ENCODE measurements at regions not wholly inside any gene's neighbourhood (a gene's known extent, or its start where the extent isn't known, plus 50 kb on each side); places are given as distances from the start of the nearest gene placed in this dataset.

DNA sequence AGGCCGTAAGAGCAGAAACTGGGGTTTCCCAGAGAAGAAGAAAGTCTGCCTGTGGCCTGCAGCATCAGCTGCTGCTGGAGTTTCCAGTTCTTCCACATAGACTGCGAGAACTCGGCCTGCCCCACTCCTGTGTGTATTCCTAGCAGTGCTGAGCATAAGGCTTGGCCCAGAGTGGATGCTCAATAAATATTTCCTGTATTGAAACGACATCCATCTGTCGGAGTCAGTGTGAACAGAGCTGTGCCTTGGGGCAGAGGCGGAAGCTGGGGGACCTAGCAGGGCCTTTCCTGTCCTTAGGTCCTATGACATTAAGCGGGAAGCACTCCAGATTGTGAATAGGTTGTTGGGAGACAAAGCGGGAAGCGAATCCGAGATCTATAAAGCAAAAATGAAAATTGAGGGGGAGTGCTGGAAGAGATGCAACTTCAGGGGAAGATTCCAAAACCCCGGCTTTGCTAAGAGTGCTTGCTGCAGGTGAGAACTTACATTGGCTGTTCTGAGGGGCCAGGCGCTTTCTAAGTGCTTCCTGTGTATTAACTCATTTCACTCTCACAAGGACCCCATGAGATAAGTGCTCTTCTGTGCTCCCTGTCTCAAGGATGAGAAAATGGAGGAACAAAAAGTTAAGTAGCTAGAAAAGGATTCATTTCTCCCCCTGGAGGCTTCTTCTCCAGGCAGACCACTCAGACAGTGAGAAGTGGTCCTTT is 76.1 kb upstream of the CXCL14 start:
- Histone ChIP-seq H3K4me3 (ENCODE audit: low read length in 3 of 3) (no peak overlapping the region), H3K27ac (ENCODE audit: low read depth in 2 of 2, low read length in 2 of 2) (no peak overlapping the region), H3K27me3 (ENCODE audit: control insufficient read depth, insufficient read depth, low read length) (no peaks in the 10 kb centered on the region), H3K9me3 (ENCODE audit: control insufficient read depth in 2 of 3, insufficient read depth in 1 of 3, low read length in 3 of 3) (no peaks in the 10 kb centered on the region), H3K36me3 (ENCODE audit: control insufficient read depth in 2 of 3, insufficient read depth in 3 of 3, low read length in 3 of 3) (no peaks in the 10 kb centered on the region), H3K4me1 (ENCODE audit: control insufficient read depth in 2 of 3, insufficient read depth in 2 of 3, low read depth in 1 of 3, low read length in 3 of 3) (peaks cover 0 to 20% (median 12%) of the 10 kb centered on the region in 3 donors), H3K9ac (ENCODE audit: low read length in 3 of 3) (no peak overlapping the region)
- FAIRE-seq (no peak), DNase-seq (peak in 1 of 5 donors; percentile 9)
- intact Hi-C loops (cut with DNase I), result no loop called here
- TF ChIP-seq, protein P1, sequence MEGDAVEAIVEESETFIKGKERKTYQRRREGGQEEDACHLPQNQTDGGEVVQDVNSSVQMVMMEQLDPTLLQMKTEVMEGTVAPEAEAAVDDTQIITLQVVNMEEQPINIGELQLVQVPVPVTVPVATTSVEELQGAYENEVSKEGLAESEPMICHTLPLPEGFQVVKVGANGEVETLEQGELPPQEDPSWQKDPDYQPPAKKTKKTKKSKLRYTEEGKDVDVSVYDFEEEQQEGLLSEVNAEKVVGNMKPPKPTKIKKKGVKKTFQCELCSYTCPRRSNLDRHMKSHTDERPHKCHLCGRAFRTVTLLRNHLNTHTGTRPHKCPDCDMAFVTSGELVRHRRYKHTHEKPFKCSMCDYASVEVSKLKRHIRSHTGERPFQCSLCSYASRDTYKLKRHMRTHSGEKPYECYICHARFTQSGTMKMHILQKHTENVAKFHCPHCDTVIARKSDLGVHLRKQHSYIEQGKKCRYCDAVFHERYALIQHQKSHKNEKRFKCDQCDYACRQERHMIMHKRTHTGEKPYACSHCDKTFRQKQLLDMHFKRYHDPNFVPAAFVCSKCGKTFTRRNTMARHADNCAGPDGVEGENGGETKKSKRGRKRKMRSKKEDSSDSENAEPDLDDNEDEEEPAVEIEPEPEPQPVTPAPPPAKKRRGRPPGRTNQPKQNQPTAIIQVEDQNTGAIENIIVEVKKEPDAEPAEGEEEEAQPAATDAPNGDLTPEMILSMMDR (IDR thresholded peaks at IDR 0.05; ENCODE audit: borderline replicate concordance, extremely low read depth, insufficient read depth), result no peak

DNA sequence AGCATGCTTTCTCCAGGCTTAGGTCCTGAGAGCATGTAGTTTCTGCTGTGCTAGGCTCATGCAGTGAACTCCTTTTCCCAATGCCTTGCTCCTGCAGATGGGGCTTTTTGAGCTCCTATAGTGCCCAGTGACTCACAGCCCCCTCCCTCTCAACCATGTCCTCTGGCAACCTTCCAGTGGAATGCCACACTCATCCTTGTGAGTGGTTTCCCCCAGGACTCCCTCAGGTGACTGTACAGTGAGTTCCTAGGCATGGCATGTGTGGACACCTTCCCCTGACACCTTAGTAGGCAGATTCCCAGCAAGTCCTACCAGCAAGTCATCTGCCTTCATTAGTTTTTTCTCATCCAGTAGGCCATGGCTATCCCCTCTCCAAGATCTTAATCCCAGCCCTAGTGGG is 72.4 kb upstream of the CXCL14 start:
- Histone ChIP-seq H3K9me3 (ENCODE audit: control insufficient read depth in 2 of 3, insufficient read depth in 1 of 3, low read length in 3 of 3) (no peaks in the 10 kb centered on the region), H3K27me3 (ENCODE audit: control insufficient read depth, insufficient read depth, low read length) (no peaks in the 10 kb centered on the region), H3K36me3 (ENCODE audit: control insufficient read depth in 2 of 3, insufficient read depth in 3 of 3, low read length in 3 of 3) (no peaks in the 10 kb centered on the region), H3K4me3 (ENCODE audit: low read length in 3 of 3) (no peak overlapping the region), H3K9ac (ENCODE audit: low read length in 3 of 3) (no peak overlapping the region), H3K27ac (ENCODE audit: low read depth in 2 of 2, low read length in 2 of 2) (no peak overlapping the region), H3K4me1 (ENCODE audit: control insufficient read depth in 2 of 3, insufficient read depth in 2 of 3, low read depth in 1 of 3, low read length in 3 of 3) (no peaks in the 10 kb centered on the region)
- DNase-seq, result no peak
- no peak for FAIRE-seq
- intact Hi-C loops (cut with DNase I), result no loop called here
- TF ChIP-seq, protein P1 (IDR thresholded peaks at IDR 0.05; ENCODE audit: borderline replicate concordance, extremely low read depth, insufficient read depth), result no peak

DNA sequence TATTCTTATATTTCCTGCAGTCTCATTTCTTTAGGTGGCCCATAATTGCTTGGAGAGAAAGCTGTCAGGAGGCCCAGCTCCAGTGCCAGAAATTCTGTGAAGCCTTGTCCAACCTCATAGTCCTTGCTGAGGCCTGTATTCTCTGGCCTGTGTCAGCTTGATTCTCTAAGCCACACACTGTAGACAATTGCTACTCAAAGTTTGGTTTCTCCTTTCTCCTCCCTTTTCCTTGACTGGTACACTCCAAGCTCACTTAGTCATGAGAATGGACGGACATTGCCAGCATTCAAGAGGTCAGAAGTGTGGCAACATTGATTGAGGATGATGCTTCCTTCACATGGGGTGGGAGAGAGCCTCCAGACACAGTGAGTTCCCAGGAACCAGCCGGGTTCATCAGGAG is 71.3 kb upstream of the CXCL14 start:
- FAIRE-seq (no peak), DNase-seq (no peak)
- no peaks in the 10 kb centered on the region for H3K9me3 ChIP-seq (ENCODE audit: control insufficient read depth in 2 of 3, insufficient read depth in 1 of 3, low read length in 3 of 3)
- no peak overlapping the region for H3K27ac ChIP-seq (ENCODE audit: low read depth in 2 of 2, low read length in 2 of 2)
- no peaks in the 10 kb centered on the region for H3K4me1 ChIP-seq (ENCODE audit: control insufficient read depth in 2 of 3, insufficient read depth in 2 of 3, low read depth in 1 of 3, low read length in 3 of 3)
- no peaks in the 10 kb centered on the region for H3K27me3 ChIP-seq (ENCODE audit: control insufficient read depth, insufficient read depth, low read length)
- intact Hi-C loops (cut with DNase I), result no loop called here
- H3K9ac ChIP-seq (ENCODE audit: low read length in 3 of 3), result no peak overlapping the region
- TF ChIP-seq, protein P1 (IDR thresholded peaks at IDR 0.05; ENCODE audit: borderline replicate concordance, extremely low read depth, insufficient read depth), result no peak
- no peak overlapping the region for H3K4me3 ChIP-seq (ENCODE audit: low read length in 3 of 3)
- H3K36me3 ChIP-seq (ENCODE audit: control insufficient read depth in 2 of 3, insufficient read depth in 3 of 3, low read length in 3 of 3), result no peaks in the 10 kb centered on the region

DNA sequence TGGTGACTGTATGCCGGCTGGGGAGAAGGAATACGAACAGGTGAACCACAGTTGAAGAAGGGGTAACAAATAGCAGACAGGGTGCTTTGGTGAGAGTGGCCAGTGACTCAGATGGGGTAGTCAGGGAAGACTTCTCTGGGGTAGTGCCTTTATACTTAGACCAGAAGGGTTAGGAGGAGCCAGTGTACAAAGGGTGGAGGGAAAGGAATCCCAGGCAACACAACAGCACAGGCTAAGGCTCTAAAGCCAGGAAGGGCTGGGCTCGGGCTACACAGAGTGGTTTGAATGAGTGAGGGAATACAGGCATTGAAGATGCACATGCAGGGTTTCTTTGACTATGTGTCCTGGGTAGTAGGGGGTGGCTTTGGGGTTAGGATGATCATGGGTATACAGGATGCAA is 70.6 kb upstream of the CXCL14 start:
- Histone ChIP-seq H3K9ac (ENCODE audit: low read length in 3 of 3) (no peak overlapping the region), H3K9me3 (ENCODE audit: control insufficient read depth in 2 of 3, insufficient read depth in 1 of 3, low read length in 3 of 3) (no peaks in the 10 kb centered on the region), H3K4me1 (ENCODE audit: control insufficient read depth in 2 of 3, insufficient read depth in 2 of 3, low read depth in 1 of 3, low read length in 3 of 3) (no peaks in the 10 kb centered on the region), H3K4me3 (ENCODE audit: low read length in 3 of 3) (no peak overlapping the region), H3K27me3 (ENCODE audit: control insufficient read depth, insufficient read depth, low read length) (no peaks in the 10 kb centered on the region), H3K36me3 (ENCODE audit: control insufficient read depth in 2 of 3, insufficient read depth in 3 of 3, low read length in 3 of 3) (no peaks in the 10 kb centered on the region), H3K27ac (ENCODE audit: low read depth in 2 of 2, low read length in 2 of 2) (no peak overlapping the region)
- DNase-seq (no peak), FAIRE-seq (no peak)
- TF ChIP-seq, protein P1 (IDR thresholded peaks at IDR 0.05; ENCODE audit: borderline replicate concordance, extremely low read depth, insufficient read depth), result no peak
- intact Hi-C loops (cut with DNase I), result no loop called here

Data from kidney (tissue), 13 donors.